ENCODE measurements at regions not wholly inside any gene's neighbourhood (a gene's known extent, or its start where the extent isn't known, plus 50 kb on each side); places are given as distances from the start of the nearest gene placed in this dataset.

DNA sequence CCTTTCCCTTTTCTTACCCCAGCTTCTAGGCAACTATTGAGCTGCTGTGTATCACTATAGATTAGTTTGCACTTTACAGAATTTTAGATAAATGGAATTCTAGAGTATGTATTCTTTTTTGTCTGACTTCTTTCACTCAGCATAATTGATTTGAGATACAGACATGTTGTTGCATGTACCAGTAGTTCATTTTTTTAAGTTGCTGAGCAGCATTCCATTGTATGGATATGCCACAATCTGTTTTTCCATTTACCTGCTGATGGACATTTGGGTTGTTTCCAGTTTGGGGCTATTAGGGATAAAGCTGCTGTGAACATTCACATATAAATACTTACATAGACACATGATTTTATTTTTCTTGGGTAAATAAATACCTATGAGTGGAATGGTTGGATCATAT, 135.7 kb downstream of the IGF1 start:
- no peaks in the 10 kb centered on the region for H3K4me1 Mint-ChIP-seq (ENCODE audit: low read depth, unreplicated experiment)
- TF ChIP-seq CTCF (IDR thresholded peaks at IDR 0.05; ENCODE audit: partially characterized antibody, unreplicated experiment), result no peak
- no peaks in the 10 kb centered on the region for H3K9me3 Mint-ChIP-seq (ENCODE audit: unreplicated experiment)
- no peaks in the 10 kb centered on the region for H3K27me3 Mint-ChIP-seq (ENCODE audit: unreplicated experiment)
- no peak overlapping the region for H3K4me3 Mint-ChIP-seq (ENCODE audit: unreplicated experiment)
- no peak overlapping the region for H3K27ac Mint-ChIP-seq (ENCODE audit: unreplicated experiment)
- DNase-seq, result no peak
- no peaks in the 10 kb centered on the region for H3K36me3 Mint-ChIP-seq (ENCODE audit: unreplicated experiment)

- Mint-ChIP-seq H3K27me3 (ENCODE audit: unreplicated experiment) (no peaks in the 10 kb centered on the region), H3K9me3 (ENCODE audit: unreplicated experiment) (no peaks in the 10 kb centered on the region), H3K4me3 (ENCODE audit: unreplicated experiment) (no peak overlapping the region), H3K27ac (ENCODE audit: unreplicated experiment) (peak overlapping the region; percentile 31), H3K4me1 (ENCODE audit: low read depth, unreplicated experiment) (no peaks in the 10 kb centered on the region), H3K36me3 (ENCODE audit: unreplicated experiment) (no peaks in the 10 kb centered on the region)
- TF ChIP-seq CTCF (IDR thresholded peaks at IDR 0.05; ENCODE audit: partially characterized antibody, unreplicated experiment), result no peak
- no peak for DNase-seq
These were observed 136.8 kb downstream of the IGF1 start for GRCh38 chr12:102343361-102344121.

- no peaks in the 10 kb centered on the region for H3K9me3 Mint-ChIP-seq (ENCODE audit: unreplicated experiment)
These were observed 137.9 kb downstream of the IGF1 start for GRCh38 chr12:102342281-102343006.

GRCh38 chr12:102334765-102335164, 137.1 kb upstream of the PMCH start:
- H3K9me3 Mint-ChIP-seq (ENCODE audit: unreplicated experiment), result no peaks in the 10 kb centered on the region
- H3K4me1 Mint-ChIP-seq (ENCODE audit: low read depth, unreplicated experiment), result no peaks in the 10 kb centered on the region
- no peak for DNase-seq
- no peak for TF ChIP-seq CTCF (IDR thresholded peaks at IDR 0.05; ENCODE audit: partially characterized antibody, unreplicated experiment)
- no peak overlapping the region for H3K27ac Mint-ChIP-seq (ENCODE audit: unreplicated experiment)
- H3K27me3 Mint-ChIP-seq (ENCODE audit: unreplicated experiment), result no peaks in the 10 kb centered on the region
- no peak overlapping the region for H3K4me3 Mint-ChIP-seq (ENCODE audit: unreplicated experiment)
- no peaks in the 10 kb centered on the region for H3K36me3 Mint-ChIP-seq (ENCODE audit: unreplicated experiment)

More at GRCh38 chr12:102342281-102343006, 137.9 kb downstream of the IGF1 start:
- Mint-ChIP-seq H3K4me1 (ENCODE audit: low read depth, unreplicated experiment) (no peaks in the 10 kb centered on the region), H3K4me3 (ENCODE audit: unreplicated experiment) (no peak overlapping the region), H3K27ac (ENCODE audit: unreplicated experiment) (no peak overlapping the region), H3K27me3 (ENCODE audit: unreplicated experiment) (no peaks in the 10 kb centered on the region), H3K36me3 (ENCODE audit: unreplicated experiment) (no peaks in the 10 kb centered on the region)
- DNase-seq, result no peak
- no peak for TF ChIP-seq CTCF (IDR thresholded peaks at IDR 0.05; ENCODE audit: partially characterized antibody, unreplicated experiment)

DNA sequence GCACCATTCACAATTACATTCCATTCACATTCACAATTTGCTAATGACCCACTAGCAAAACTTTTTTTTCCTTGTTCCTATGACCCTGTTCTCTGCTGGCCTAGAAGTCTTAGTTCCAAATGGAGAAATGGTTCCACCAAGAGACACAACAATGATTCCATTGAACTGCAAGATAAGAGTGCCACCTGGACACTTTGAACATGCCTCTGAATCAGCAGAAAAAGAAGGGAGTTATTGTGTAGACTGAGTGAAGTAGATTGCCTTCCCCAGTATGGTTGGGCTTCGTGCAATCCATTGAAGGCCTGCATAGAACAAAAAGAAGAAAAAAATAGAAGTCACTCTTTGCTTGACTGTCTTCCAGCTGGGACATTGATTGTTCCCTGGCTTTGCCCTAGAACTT, 133.8 kb upstream of the PMCH start:
- no peak overlapping the region for H3K4me3 Mint-ChIP-seq (ENCODE audit: unreplicated experiment)
- no peaks in the 10 kb centered on the region for H3K27me3 Mint-ChIP-seq (ENCODE audit: unreplicated experiment)
- no peaks in the 10 kb centered on the region for H3K36me3 Mint-ChIP-seq (ENCODE audit: unreplicated experiment)
- no peak for DNase-seq
- peaks cover 13% of the 10 kb centered on the region for H3K4me1 Mint-ChIP-seq (ENCODE audit: low read depth, unreplicated experiment)
- no peak for TF ChIP-seq CTCF (IDR thresholded peaks at IDR 0.05; ENCODE audit: partially characterized antibody, unreplicated experiment)
- no peaks in the 10 kb centered on the region for H3K9me3 Mint-ChIP-seq (ENCODE audit: unreplicated experiment)
- H3K27ac Mint-ChIP-seq (ENCODE audit: unreplicated experiment), result no peak overlapping the region

All from glutamatergic neuron (in vitro differentiated cells).